Sigmoid colon (tissue), 6 donors: ENCODE measurements at regions not wholly inside any gene's neighbourhood (a gene's known extent, or its start where the extent isn't known, plus 50 kb on each side); places are given as distances from the start of the nearest gene placed in this dataset.

Source experiments
- DNase-seq: peaks from one replicate; pipeline ENCODE4 v3.0.0-alpha.2; 2019
- H3K27ac ChIP-seq, 4 donors: fragments of 200-600 bp; sonication (generic); one replicate each; pipeline ENCODE4 v1.5.1; 2016 to 2019; ENCODE audit warnings: mild to moderate bottlenecking in 1 of 4
- H3K27me3 ChIP-seq, 3 donors: fragments of 200-600 bp; sonication (generic); one replicate each; pipeline ENCODE4 v1.5.1; 2019; ENCODE audit warnings: mild to moderate bottlenecking in 1 of 3
- H3K36me3 ChIP-seq, 4 donors: fragments of 200-600 bp; sonication (generic); one replicate each; pipeline ENCODE4 v1.5.1; 2016 to 2019
- H3K4me1 ChIP-seq, 4 donors: fragments of 200-600 bp; sonication (generic); one replicate each; pipeline ENCODE4 v1.5.1; 2017 to 2019
- H3K4me3 ChIP-seq, 4 donors: fragments of 200-600 bp; sonication (generic); one replicate each; pipeline ENCODE4 v1.5.1; 2017 to 2019; ENCODE audit warnings: mild to moderate bottlenecking in 2 of 4, moderate library complexity in 1 of 4
- H3K9me3 ChIP-seq, 4 donors: fragments of 200-600 bp in 3 of 4; sonication (generic) in 3 of 4; one replicate each; pipeline versions ENCODE4 v1.5.1 to v1.6.1; 2013 to 2019
- EP300 ChIP-seq, 4 donors: sonication (generic); formaldehyde crosslinking; IDR thresholded peaks; one replicate each; pipeline ENCODE4 v1.6.1; 2017; ENCODE audit warnings: antibody characterized with exemption in 4 of 4
- POLR2A ChIP-seq, 2 donors: fragments of 450-650 bp; IDR thresholded peaks; one replicate each; pipeline ENCODE4 v1.6.1; 2016; ENCODE audit warnings: antibody characterized with exemption in 2 of 2, mild to moderate bottlenecking in 2 of 2, moderate library complexity in 2 of 2
- POLR2AphosphoS5 ChIP-seq, 4 donors: sonication (generic); formaldehyde crosslinking; IDR thresholded peaks; one replicate each; pipeline ENCODE4 v1.6.1; 2017; ENCODE audit warnings: antibody characterized with exemption in 4 of 4
- WGBS, 2 donors: extraction: QIAGEN DNeasy Blood & Tissue Kit; methylation state at CpG; one replicate each; pipeline ENCODE4 v1.1.7; 2013; 5-methylcytosine and 5-hydroxymethylcytosine counted together
- intact Hi-C: fragments of 100-400 bp; cut with DNase I; formaldehyde crosslinking; loops from one replicate; pipeline ENCODE4 v1.15.1; 2023
- TF ChIP-seq, protein P1 (sequence below), 4 experiments: fragments of 450-650 bp in 3 of 4; fragments of 200-600 bp in 1 of 4; IDR thresholded peaks; one replicate each; pipeline ENCODE4 v1.5.1; 2016 to 2019; ENCODE audit warnings: antibody characterized with exemption in 4 of 4, mild to moderate bottlenecking in 3 of 4, moderate library complexity in 2 of 4
- donor health status: healthy with polysubstance abuse.
- donor health status: healthy.

DNA sequence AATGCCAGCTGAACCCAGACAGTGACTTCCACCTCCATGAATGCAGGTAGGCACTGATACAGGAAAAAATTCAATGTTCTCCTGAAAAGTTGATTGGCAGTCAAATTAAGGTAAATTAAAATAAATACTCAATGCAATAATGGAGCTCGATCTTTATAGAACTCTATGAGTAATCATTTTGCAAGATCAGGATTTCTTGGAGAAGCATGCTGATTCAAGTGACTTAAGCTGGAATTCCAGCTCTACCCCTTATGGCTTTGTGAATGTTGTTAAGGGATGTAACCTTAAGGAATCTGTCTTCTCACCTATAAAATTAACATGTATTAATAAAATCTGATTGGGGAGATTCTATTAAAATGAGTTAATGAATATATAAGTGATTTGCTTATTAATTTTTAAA, 145.1 kb downstream of the QPCT start:
- TF ChIP-seq POLR2A (IDR thresholded peaks at IDR 0.05) (no peak), EP300 (IDR thresholded peaks at IDR 0.05) (no peak)
- intact Hi-C loops = no loop called here

DNA sequence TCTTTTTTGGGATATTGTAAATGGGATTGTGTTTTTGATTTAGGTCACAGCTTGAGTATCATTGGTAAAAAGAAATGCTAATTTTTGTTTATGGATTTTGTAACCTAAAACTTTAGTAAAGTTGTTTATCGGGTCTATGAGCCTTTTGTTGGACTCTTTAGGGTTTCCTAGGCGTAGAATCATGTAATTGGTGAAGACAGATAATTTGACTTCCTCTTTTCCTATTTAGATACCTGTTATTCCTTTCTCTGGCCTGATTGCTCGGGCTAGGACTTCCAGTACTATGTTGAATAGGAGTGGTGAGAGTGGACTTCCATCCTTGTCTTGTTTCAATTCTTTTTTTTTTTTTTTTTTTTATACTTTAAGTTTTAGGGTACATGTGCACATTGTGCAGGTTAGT, 149.0 kb downstream of the QPCT start:
- no peaks in the 10 kb centered on the region for H3K9me3 ChIP-seq
- TF ChIP-seq POLR2AphosphoS5 (IDR thresholded peaks at IDR 0.05) (no peak), EP300 (IDR thresholded peaks at IDR 0.05) (no peak), POLR2A (IDR thresholded peaks at IDR 0.05) (no peak)
- TF ChIP-seq, protein P1, sequence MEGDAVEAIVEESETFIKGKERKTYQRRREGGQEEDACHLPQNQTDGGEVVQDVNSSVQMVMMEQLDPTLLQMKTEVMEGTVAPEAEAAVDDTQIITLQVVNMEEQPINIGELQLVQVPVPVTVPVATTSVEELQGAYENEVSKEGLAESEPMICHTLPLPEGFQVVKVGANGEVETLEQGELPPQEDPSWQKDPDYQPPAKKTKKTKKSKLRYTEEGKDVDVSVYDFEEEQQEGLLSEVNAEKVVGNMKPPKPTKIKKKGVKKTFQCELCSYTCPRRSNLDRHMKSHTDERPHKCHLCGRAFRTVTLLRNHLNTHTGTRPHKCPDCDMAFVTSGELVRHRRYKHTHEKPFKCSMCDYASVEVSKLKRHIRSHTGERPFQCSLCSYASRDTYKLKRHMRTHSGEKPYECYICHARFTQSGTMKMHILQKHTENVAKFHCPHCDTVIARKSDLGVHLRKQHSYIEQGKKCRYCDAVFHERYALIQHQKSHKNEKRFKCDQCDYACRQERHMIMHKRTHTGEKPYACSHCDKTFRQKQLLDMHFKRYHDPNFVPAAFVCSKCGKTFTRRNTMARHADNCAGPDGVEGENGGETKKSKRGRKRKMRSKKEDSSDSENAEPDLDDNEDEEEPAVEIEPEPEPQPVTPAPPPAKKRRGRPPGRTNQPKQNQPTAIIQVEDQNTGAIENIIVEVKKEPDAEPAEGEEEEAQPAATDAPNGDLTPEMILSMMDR (IDR thresholded peaks at IDR 0.05) = no peak
- DNase-seq = no peak
- H3K27ac ChIP-seq = no peak overlapping the region
- no peak overlapping the region for H3K4me3 ChIP-seq
- intact Hi-C loops = no loop called here
- H3K27me3 ChIP-seq = no peaks in the 10 kb centered on the region
- 93 to 94% methylated on average over 3 of the region's 3 CpGs for WGBS, 2 donors
- no peaks in the 10 kb centered on the region for H3K36me3 ChIP-seq
- H3K4me1 ChIP-seq = no peaks in the 10 kb centered on the region

More for the DNA sequence above, 145.1 kb downstream of the QPCT start:
- DNase-seq = no peak
- 82 to 95% methylated on average over 1 of the region's 1 CpG for WGBS, 2 donors
- Histone ChIP-seq H3K4me1 (no peaks in the 10 kb centered on the region), H3K27ac (no peak overlapping the region), H3K9me3 (no peaks in the 10 kb centered on the region), H3K36me3 (no peaks in the 10 kb centered on the region), H3K27me3 (no peaks in the 10 kb centered on the region), H3K4me3 (no peak overlapping the region)

DNA sequence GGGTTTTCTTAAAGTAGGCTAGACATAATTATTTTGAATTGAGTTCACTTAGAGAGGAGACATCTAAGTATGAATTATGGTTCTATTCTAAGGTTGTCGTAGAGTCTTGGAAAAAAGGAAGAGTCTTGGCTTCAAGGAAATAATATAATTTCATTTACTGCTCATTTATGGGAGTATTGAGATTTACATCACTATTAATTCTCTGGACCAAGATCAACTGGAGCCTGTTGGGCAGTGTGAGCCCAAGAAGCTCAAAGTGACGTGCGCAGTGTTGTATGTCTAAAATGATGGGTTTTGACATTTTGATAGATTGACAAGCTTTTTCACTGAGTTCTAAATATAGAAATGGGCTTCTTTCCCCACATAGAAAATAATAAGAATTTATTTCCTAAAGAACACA, 154.7 kb downstream of the QPCT start:
- H3K4me3 ChIP-seq = no peak overlapping the region
- H3K9me3 ChIP-seq = no peaks in the 10 kb centered on the region
- H3K27me3 ChIP-seq = no peaks in the 10 kb centered on the region
- TF ChIP-seq, protein P1 (IDR thresholded peaks at IDR 0.05) = no peak
- TF ChIP-seq EP300 (IDR thresholded peaks at IDR 0.05) (no peak), POLR2A (IDR thresholded peaks at IDR 0.05) (no peak), POLR2AphosphoS5 (IDR thresholded peaks at IDR 0.05) (no peak)
- no peaks in the 10 kb centered on the region for H3K4me1 ChIP-seq
- intact Hi-C loops = no loop called here
- no peaks in the 10 kb centered on the region for H3K36me3 ChIP-seq
- no peak for DNase-seq
- no peak overlapping the region for H3K27ac ChIP-seq
- WGBS, 2 donors = 95 to 98% methylated on average over 3 of the region's 3 CpGs

DNA sequence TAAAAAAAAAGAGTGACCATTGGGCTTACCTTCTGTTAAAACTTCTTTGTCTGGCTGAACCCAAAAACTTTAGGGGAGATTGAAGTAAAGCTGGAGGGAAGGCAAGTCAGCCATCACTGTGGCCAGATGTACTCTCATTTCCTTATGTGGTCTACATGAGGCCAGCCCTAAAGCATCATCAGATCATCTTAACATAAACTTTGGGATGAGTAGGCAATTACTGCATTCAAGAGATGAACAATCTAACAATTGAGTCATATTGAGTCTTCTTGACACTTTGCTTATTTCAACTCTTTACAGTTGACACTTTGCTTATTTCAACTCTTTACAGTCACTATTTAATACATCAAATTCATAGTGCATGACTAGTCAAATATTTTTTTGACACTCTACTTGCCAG, 155.6 kb downstream of the QPCT start:
- Histone ChIP-seq H3K27ac (no peak overlapping the region), H3K36me3 (no peaks in the 10 kb centered on the region), H3K4me3 (no peak overlapping the region), H3K27me3 (no peaks in the 10 kb centered on the region), H3K4me1 (no peaks in the 10 kb centered on the region), H3K9me3 (no peaks in the 10 kb centered on the region)
- intact Hi-C loops = loop anchor here (10.0 kb wide), 1 partner anchor 85 kb away; no protein-coding TSS in a partner anchor
- no peak for DNase-seq
- TF ChIP-seq POLR2A (IDR thresholded peaks at IDR 0.05) (no peak), EP300 (IDR thresholded peaks at IDR 0.05) (no peak), POLR2AphosphoS5 (IDR thresholded peaks at IDR 0.05) (no peak)
- TF ChIP-seq, protein P1 (IDR thresholded peaks at IDR 0.05) = no peak

DNA sequence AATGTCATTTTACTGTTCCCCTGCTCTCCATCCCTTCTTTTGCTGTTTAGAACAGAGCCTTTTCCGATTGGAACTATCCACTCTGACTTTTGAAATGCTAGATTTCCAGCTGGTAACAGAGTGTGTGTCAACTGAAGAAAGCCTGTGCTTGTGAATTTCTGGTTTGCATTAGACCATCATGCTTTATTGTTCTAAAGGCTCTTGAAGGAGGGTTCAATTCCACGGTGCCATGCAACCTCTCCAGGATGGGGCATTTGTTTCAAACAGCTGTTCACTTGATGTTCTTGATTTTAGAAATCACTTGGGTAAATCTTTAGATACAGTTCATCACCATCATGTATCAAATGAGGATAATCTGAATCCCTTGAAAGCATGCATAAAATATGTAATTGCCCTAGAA, 156.7 kb downstream of the QPCT start:
- WGBS, 2 donors = 79 to 86% methylated on average over 2 of the region's 2 CpGs
- no peaks in the 10 kb centered on the region for H3K36me3 ChIP-seq
- no peak overlapping the region for H3K27ac ChIP-seq
- H3K4me1 ChIP-seq = peaks cover 0 to 6% (median 6%) of the 10 kb centered on the region in 4 donors
- no peaks in the 10 kb centered on the region for H3K27me3 ChIP-seq
- DNase-seq = no peak
- intact Hi-C loops = loop anchor here (10.0 kb wide), 1 partner anchor 86 kb away; no protein-coding TSS in a partner anchor
- H3K9me3 ChIP-seq = no peaks in the 10 kb centered on the region
- no peak for TF ChIP-seq POLR2A (IDR thresholded peaks at IDR 0.05)
- TF ChIP-seq POLR2AphosphoS5 (IDR thresholded peaks at IDR 0.05) = no peak
- TF ChIP-seq EP300 (IDR thresholded peaks at IDR 0.05) = no peak
- TF ChIP-seq, protein P1 (IDR thresholded peaks at IDR 0.05) = no peak
- no peak overlapping the region for H3K4me3 ChIP-seq
